ENCODE measurements at regions not wholly inside any gene's neighbourhood (a gene's known extent, or its start where the extent isn't known, plus 50 kb on each side); places are given as distances from the start of the nearest gene placed in this dataset.
A peak's percentile ranks its signal among the peaks of the same experiment; 100 is the strongest.
"Not testable (repeated sequence)": the region's sequence is repeated elsewhere in the genome, so short reads cannot be mapped to it uniquely, and the experiment has no call there.

DNA sequence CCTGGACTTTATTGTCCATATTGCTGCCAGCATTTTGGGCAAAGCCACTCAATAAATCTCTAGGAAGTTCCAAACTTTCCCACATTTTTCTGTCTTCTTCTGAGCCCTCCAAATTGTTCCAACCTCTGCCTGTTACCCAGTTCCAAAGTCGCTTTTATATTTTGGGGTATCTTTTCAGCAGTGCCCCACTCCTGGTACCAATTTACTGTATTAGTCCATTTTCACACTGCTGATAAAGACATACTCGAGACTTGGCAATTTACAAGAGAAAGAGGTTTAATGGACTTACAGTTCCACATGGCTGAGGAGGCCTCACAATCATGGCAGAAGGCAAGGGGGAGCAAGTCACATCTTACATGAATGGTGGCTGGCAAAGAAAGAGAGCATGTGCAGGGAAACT is 53.4 kb downstream of the AHSP start:
- DNase-seq = not testable (repeated sequence)

DNA sequence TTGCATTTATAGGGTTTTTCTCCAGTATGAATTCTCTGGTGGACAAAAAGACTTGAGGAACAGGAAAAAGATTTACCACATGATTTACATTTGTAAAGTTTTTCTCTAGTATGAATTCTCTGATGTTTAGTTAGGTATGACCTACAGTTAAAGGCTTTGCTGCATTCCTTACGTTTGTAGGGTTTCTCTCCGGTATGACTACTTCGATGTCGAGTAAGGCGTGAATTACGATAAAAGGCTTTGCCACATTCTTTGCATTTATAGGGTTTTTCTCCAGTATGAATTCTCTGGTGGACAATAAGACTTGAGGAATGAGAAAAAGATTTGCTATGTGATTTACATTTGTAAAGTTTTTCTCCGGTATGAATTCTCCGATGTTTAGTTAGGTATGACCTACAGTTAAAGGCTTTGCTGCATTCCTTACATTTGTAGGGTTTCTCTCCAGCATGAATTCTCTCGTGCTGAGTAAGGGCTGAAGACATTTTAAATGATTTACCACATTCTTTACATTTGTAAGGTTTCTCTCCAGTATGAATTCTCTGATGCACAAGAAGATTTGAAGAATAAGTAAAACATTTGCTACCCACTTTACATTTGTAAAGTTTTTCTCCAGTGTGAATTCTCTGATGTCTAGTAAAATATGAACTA is 74.2 kb downstream of the AHSP start:
- not testable (repeated sequence) for DNase-seq

DNA sequence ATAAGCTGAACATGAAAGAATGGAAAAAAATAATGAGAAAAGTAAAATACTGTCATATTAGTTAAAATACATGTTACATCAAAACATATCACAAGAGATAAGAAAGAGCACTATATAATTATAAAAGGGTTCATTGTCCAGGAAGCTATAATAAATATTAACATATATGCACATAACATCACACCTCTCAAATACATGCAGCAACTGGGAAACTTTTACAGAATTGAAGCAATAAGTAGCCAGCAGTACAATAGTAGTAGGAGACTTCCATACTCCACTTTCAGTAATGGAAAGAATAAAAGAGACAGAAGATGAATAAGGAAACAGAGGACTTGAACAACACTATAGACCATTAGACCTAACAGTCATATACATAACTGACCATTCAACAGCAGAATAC is 90.4 kb downstream of the AHSP start:
- no peak for DNase-seq

- no peak for DNase-seq
These were observed 108.7 kb downstream of the AHSP start for GRCh38 chr16:31636433-31636832.

DNA sequence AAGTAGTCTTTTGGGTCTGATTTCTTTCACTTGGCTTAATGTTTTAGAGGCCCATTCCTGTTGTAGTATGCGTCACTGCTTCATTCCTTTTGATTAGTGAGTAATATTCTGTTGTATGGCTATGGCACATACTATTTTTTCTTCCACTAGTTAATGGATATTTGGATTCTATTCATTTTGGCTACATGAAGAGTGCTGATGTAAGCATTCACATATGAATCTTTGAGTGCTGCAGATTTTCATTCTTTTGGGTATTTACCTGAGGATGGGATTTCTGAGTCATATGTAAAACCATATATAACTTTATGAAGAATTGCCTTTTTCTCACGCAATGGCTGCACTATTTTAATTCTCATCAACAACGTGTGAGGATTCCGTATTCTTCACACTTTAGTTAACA is 113.6 kb downstream of the AHSP start:
- DNase-seq = no peak

DNA sequence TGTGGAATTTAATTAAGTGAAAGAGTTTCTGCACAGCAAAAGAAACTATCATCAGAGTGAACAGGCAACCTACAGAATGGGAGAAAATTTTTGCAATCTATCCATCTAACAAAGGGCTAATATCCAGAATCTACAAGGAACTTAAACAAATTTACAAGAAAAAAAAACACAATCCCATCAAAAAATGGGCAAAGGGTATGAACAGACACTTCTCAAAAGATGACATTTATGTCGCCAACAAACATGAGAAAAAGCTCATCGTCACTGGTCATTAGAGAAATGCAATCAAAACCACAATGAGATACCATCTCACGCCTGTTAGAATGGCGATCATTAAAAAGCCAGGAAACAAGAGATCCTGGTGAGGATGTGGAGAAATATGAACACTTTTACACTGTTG is 128.0 kb downstream of the AHSP start:
- not testable (repeated sequence) for DNase-seq

DNA sequence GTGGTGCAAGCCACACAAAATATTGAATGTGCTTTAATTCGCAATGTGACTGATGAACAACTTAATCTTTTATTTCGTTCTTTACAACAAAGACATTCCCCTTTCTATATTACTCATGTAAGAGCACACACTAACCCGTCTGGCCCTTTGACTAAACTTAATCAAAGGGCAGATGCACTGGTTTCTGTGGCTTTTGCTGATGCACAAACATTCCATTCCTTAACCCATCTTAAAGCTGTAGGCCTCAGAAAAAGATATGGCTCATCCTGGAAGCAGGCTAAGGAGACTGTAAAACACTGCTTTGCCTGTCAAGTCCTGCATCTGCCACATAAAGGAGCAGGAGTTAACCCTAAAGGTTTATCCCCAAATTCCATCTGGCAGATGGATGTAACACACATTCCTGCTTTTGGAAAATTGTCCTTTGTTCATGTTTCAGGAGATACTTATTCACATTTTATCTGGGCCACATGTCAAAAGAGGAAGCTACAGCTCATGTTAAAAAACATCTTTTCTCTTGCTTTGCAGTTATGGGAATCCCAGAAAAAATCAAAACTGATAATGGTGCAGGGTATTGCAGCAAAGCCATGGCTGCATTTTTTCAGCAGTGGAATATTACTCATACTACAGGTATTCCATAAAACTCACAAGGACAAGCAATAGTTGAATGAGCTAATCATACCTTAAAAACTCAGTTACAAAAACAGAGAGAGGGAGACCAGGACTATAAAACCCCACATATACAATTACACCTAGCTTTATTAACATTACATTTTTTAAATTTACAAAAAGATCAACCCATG is 137.2 kb downstream of the AHSP start:
- DNase-seq = no peak

DNA sequence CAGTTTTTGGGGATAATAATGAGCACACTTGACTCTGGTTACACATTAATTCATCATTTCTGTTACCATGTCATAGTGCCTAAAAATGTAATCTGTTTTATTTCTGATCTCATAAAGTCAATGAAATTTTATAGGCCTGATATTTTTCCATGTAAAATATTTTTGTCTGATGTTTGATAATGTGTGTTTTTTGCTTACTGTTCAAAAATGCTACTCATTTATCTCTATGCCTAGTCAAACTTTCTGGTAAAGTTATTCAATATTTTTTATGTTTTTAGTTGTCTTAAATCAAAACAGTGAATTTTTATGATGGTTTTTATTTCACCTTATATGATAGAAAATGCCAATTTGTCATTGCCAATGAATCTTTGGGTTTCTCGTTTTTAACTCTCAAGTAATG is 147.0 kb downstream of the AHSP start:
- no peak for DNase-seq

DNA sequence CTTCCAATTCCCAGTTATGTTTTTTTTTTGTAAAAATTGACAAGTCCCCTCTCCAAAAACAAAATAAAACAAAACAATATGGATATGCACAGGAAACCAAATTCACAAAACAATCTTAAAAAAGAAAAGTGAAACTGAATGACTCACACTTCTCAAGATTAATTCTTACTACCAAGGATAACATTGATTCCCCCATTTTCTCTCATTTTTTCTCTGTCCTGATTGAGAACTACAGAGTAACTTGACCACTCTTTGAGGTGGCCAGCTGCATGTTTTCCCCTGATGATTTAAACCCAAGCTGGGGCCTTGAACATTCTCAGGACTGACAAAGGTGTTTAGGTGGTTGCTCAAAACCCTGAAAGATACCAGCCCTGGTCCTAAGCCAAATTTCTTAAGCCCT is 149.0 kb downstream of the AHSP start:
- DNase-seq = no peak

- DNase-seq = no peak
These were observed 151.1 kb downstream of the AHSP start for GRCh38 chr16:31678649-31679325.

GRCh38 chr16:31689331-31689730 is 161.6 kb downstream of the AHSP start:
- DNase-seq = not testable (repeated sequence)

GRCh38 chr16:31692338-31692737 is 164.6 kb downstream of the AHSP start:
- DNase-seq = not testable (repeated sequence)

DNA sequence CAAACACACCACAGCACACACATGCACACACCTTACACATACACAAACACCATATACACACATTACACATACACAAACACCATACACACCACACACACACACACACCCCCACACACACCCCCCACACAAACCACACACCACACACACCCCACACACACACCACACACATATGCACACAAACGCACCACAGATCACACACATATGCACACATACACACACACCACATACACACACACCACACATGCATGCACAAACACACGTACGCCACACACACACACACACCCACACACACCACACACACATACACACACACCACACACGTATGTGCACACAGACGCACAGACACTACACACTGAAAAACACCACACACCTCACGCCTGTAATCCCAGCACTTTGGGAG is 166.0 kb downstream of the AHSP start:
- no peak for DNase-seq

DNA sequence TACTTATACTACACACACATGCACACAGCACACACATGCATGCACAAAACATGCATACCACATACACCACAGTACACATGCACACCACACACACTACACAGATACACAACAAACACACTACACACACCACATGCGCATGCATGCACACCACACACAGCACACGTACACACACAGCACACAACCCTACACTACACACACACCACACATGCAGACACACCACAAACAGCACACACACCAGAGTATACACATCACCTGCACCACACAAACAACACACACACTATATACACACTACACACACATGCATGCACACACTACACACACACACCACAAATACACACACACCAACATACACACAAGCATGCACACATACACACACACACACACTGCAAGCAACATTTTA is 166.8 kb downstream of the AHSP start:
- DNase-seq = no peak

DNA sequence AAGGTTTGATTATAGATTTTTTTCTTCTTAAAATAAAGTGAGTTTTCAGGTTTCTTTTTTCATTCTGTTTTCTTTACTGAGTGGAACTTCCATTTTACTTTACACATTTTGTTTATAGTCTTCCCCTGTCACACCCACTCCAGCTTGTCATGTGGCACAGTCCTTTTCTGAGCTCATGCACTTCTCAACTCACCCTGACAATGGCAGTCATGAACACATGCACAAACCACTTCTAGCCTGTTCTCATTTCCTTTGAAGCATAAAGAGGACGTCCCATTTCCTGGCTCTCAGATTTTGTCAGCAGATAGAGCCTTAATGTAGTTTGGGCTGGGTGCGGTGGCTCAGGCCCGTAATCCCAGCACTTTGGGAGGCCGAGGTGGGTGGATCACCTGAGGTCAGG is 168.0 kb downstream of the AHSP start:
- peak; percentile 51 to 52 for DNase-seq

GRCh38 chr16:31696968-31697743 is 169.5 kb downstream of the AHSP start:
- DNase-seq = peak; percentile 26 to 39

DNA sequence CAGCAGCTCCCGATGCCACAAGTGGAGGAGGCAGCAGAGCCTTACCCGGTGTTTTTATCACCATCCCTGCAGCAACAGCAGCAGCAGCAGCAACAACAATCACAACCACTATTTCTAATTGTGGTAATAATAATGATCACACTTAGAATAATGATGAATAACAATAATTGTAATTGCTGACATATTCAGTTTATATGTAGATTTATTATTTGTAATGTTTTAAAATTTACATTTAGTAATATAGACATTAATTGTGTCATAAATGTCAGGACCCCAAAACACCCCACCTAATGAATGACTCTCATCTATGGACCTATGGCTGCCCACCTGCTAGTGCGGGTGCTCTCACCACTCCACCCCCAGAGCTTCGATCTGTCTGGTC is 170.0 kb downstream of the AHSP start:
- DNase-seq = no peak

GRCh38 chr16:31698901-31699300 is 171.2 kb downstream of the AHSP start:
- no peak for DNase-seq

- DNase-seq = no peak
These were observed 171.9 kb downstream of the AHSP start for GRCh38 chr16:31699601-31700000.

DNA sequence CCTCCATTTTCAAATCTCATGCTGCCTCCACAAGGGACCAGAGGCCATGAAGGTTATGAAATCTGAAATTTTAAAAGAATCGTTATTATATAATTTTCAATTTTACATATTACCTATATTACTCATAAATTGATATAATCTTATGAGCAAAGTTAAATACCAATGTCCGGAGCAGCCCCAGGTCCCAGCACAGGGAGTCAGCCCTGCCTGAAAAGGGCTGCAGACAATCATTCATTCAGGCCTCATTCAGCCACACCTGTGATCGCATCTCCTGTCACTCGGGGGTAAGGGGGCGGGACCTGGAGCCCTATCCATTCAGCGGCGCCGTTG is 172.5 kb downstream of the AHSP start:
- no peak for DNase-seq

GRCh38 chr16:31700530-31701388 is 172.8 kb upstream of the ZNF267 start:
- DNase-seq = no peak

DNA sequence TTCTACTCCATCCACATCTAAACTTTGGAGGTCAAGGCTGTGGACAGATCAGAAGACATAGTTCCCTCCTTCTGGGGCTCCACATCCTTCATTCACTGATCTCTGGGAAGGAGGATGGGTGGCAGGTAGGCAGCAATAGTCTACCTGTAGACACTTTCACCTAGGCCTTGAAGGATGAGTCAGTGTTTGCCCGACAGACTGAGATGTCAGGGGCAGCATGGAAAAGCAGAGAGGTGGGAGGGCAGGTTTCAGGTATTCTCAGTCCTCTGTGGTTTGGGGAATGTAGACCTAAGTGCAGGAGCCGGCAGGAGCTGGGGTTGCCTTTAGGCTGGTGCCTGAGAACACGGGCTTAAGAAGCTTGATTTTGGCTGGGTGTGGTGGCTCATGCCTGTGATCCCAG is 171.9 kb upstream of the ZNF267 start:
- DNase-seq = no peak
